SK-N-SH treated with all-trans-retinoic acid at 6 μM for 48 hours (cell line): ENCODE measurements at regions not wholly inside any gene's neighbourhood (a gene's known extent, or its start where the extent isn't known, plus 50 kb on each side); places are given as distances from the start of the nearest gene placed in this dataset.

ENCODE experiments used
- ATAC-seq: fragments of 200-7000 bp; cut with Tn5 transposase; 3 replicates; pipeline ENCODE4 v1.9.1; 2020; ENCODE audit warnings: mild to moderate bottlenecking, moderate library complexity
- ARNTL ChIP-seq: fragments of 450-650 bp; formaldehyde crosslinking; IDR thresholded peaks from 2 replicates; pipeline ENCODE4 v1.5.0; 2020; ENCODE audit warnings: low read depth, mild to moderate bottlenecking, moderate library complexity, borderline replicate concordance
- BACH2 ChIP-seq: fragments of 250-450 bp; sonication (Bioruptor Pico); IDR thresholded peaks from 2 replicates; pipeline ENCODE4 v1.9.0; 2021; ENCODE audit warnings: mild to moderate bottlenecking, borderline replicate concordance
- CREB5 ChIP-seq: fragments of 250-450 bp; sonication (Bioruptor Pico); IDR thresholded peaks from 2 replicates; pipeline ENCODE4 v1.5.1; 2020; ENCODE audit warnings: low read depth, mild to moderate bottlenecking, moderate library complexity
- CSDC2 ChIP-seq: fragments of 250-450 bp; sonication (Bioruptor Pico); IDR thresholded peaks from 2 replicates; pipeline ENCODE4 v1.5.0; 2020; ENCODE audit warnings: mild to moderate bottlenecking, moderate library complexity
- ESRRG ChIP-seq: fragments of 250-450 bp; sonication (Bioruptor Pico); IDR thresholded peaks from 2 replicates; pipeline ENCODE4 v1.6.1; 2021; ENCODE audit warnings: mild to moderate bottlenecking
- GLIS3 ChIP-seq: fragments of 250-450 bp; sonication (Bioruptor Pico); IDR thresholded peaks from 2 replicates; pipeline ENCODE4 v1.5.0; 2020; ENCODE audit warnings: mild to moderate bottlenecking, moderate library complexity
- ISL1 ChIP-seq: fragments of 250-450 bp; sonication (Bioruptor Pico); IDR thresholded peaks from 2 replicates; pipeline ENCODE4 v2.1.2; 2022; ENCODE audit warnings: mild to moderate bottlenecking, moderate library complexity
- OSR1 ChIP-seq: fragments of 250-450 bp; sonication (Bioruptor Pico); IDR thresholded peaks from 2 replicates; pipeline ENCODE4 v1.8.0; 2022; ENCODE audit warnings: moderate library complexity, mild to moderate bottlenecking, inconsistent platforms
- PATZ1 ChIP-seq: fragments of 250-450 bp; sonication (Bioruptor Pico); IDR thresholded peaks from 2 replicates; pipeline ENCODE4 v1.8.0; 2020; ENCODE audit warnings: mild to moderate bottlenecking, moderate library complexity, borderline replicate concordance
- POU6F1 ChIP-seq: fragments of 250-450 bp; sonication (Bioruptor Pico); IDR thresholded peaks from 2 replicates; pipeline ENCODE4 v1.8.0; 2021; ENCODE audit warnings: low read depth, mild to moderate bottlenecking, moderate library complexity, borderline replicate concordance
- PPARA ChIP-seq: fragments of 250-450 bp; sonication (Bioruptor Pico); IDR thresholded peaks from 2 replicates; pipeline ENCODE4 v1.5.0; 2020; ENCODE audit warnings: mild to moderate bottlenecking, borderline replicate concordance
- RARB ChIP-seq: fragments of 250-450 bp; sonication (Bioruptor Pico); IDR thresholded peaks from 2 replicates; pipeline ENCODE4 v1.8.0; 2021; ENCODE audit warnings: mild to moderate bottlenecking, moderate library complexity
- SNAI2 ChIP-seq: fragments of 250-450 bp; sonication (Bioruptor Pico); IDR thresholded peaks from 2 replicates; pipeline ENCODE4 v1.5.0; 2020; ENCODE audit warnings: mild to moderate bottlenecking, moderate library complexity
- TCF4 ChIP-seq: fragments of 250-450 bp; sonication (Bioruptor Pico); IDR thresholded peaks from 2 replicates; pipeline ENCODE4 v1.8.0; 2021; ENCODE audit warnings: mild to moderate bottlenecking, moderate library complexity, borderline replicate concordance
- TOX ChIP-seq: fragments of 250-450 bp; sonication (Bioruptor Pico); IDR thresholded peaks from 2 replicates; pipeline ENCODE4 v1.8.0; 2021; ENCODE audit warnings: mild to moderate bottlenecking, moderate library complexity, borderline replicate concordance
- TSHZ2 ChIP-seq: fragments of 250-450 bp; sonication (Bioruptor Pico); IDR thresholded peaks from 2 replicates; pipeline ENCODE4 v1.5.0; 2020; ENCODE audit warnings: mild to moderate bottlenecking, moderate library complexity
- ZC3H10 ChIP-seq: fragments of 250-450 bp; sonication (Bioruptor Pico); IDR thresholded peaks from 2 replicates; pipeline ENCODE4 v1.5.1; 2021; ENCODE audit warnings: mild to moderate bottlenecking, moderate library complexity
- ZFP3 ChIP-seq: fragments of 250-450 bp; sonication (Bioruptor Pico); IDR thresholded peaks from 2 replicates; pipeline ENCODE4 v1.5.0; 2020; ENCODE audit warnings: mild to moderate bottlenecking, moderate library complexity
- ZFP30 ChIP-seq: fragments of 450-650 bp; formaldehyde crosslinking; IDR thresholded peaks from 2 replicates; pipeline ENCODE4 v1.5.0; 2022; ENCODE audit warnings: mild to moderate bottlenecking, moderate library complexity
- ZNF565 ChIP-seq: fragments of 450-650 bp; formaldehyde crosslinking; conservative IDR thresholded peaks from 2 replicates; pipeline ENCODE4 v1.5.0; 2020; ENCODE audit warnings: low read depth, mild to moderate bottlenecking, moderate library complexity
- ZNF70 ChIP-seq: fragments of 450-650 bp; formaldehyde crosslinking; IDR thresholded peaks from 2 replicates; pipeline ENCODE4 v1.5.0; 2020; ENCODE audit warnings: mild to moderate bottlenecking, moderate library complexity
- ZNF8 ChIP-seq: fragments of 450-650 bp; formaldehyde crosslinking; IDR thresholded peaks from 2 replicates; pipeline ENCODE4 v1.5.0; 2020; ENCODE audit warnings: mild to moderate bottlenecking, moderate library complexity

GRCh38 chr11:112408517-112408916 is 147.9 kb upstream of the PLET1 start:
- no peak for ATAC-seq
- TF ChIP-seq BACH2 (no peak), TSHZ2 (CRISPR knock-in tag) (no peak), PPARA (CRISPR knock-in tag) (no peak), SNAI2 (no peak), PATZ1 (CRISPR knock-in tag) (no peak), ZNF8 (no peak), ZFP3 (CRISPR knock-in tag) (no peak), GLIS3 (CRISPR knock-in tag) (no peak), ZC3H10 (CRISPR knock-in tag) (no peak), TCF4 (CRISPR knock-in tag) (no peak), RARB (CRISPR knock-in tag) (no peak), ARNTL (CRISPR knock-in tag) (no peak), CREB5 (CRISPR knock-in tag) (no peak), CSDC2 (CRISPR knock-in tag) (no peak), ZFP30 (CRISPR knock-in tag) (no peak), ESRRG (CRISPR knock-in tag) (no peak), ISL1 (no peak)
- TF ChIP-seq, all 23 proteins: peak for 0

- no peak for ATAC-seq
- TF ChIP-seq ESRRG (CRISPR knock-in tag) (no peak), ZFP3 (CRISPR knock-in tag) (no peak), ZNF70 (CRISPR knock-in tag) (no peak), ISL1 (no peak), PPARA (CRISPR knock-in tag) (no peak), TCF4 (CRISPR knock-in tag) (no peak), SNAI2 (no peak), CSDC2 (CRISPR knock-in tag) (no peak), GLIS3 (CRISPR knock-in tag) (no peak), TOX (CRISPR knock-in tag) (no peak), RARB (CRISPR knock-in tag) (no peak), TSHZ2 (CRISPR knock-in tag) (no peak)
These were observed 149.7 kb upstream of the PLET1 start for GRCh38 chr11:112410325-112410724.

- ATAC-seq = no peak
- TF ChIP-seq TSHZ2 (CRISPR knock-in tag) (no peak), PPARA (CRISPR knock-in tag) (no peak), ZNF70 (CRISPR knock-in tag) (no peak), ZFP3 (CRISPR knock-in tag) (no peak), ZNF565 (CRISPR knock-in tag) (no peak), OSR1 (no peak), POU6F1 (no peak), ISL1 (no peak), TCF4 (CRISPR knock-in tag) (no peak), ESRRG (CRISPR knock-in tag) (no peak), ZC3H10 (CRISPR knock-in tag) (no peak), ARNTL (CRISPR knock-in tag) (no peak), SNAI2 (no peak), ZFP30 (CRISPR knock-in tag) (no peak), ZNF8 (no peak), CREB5 (CRISPR knock-in tag) (no peak)
These were observed 151.7 kb upstream of the PLET1 start for GRCh38 chr11:112412383-112412782.
